WTC11 (cell line): ENCODE measurements at regions not wholly inside any gene's neighbourhood (a gene's known extent, or its start where the extent isn't known, plus 50 kb on each side); places are given as distances from the start of the nearest gene placed in this dataset.

Experiments used
- ATAC-seq: fragments of 200-7000 bp; cut with Tn5 transposase; 2 replicates; pipeline ENCODE4 v1.10.0; 2021; ENCODE audit warnings: mild to moderate bottlenecking, moderate library complexity
- CTCF ChIA-PET: fragments of 300-600 bp; sonication (Branson Sonifier 250); formaldehyde crosslinking; loops from one replicate; lab custom pipeline; 2021; ENCODE audit warnings: antibody characterized with exemption; lab: Charles Lee
- POLR2A ChIA-PET: fragments of 350-600 bp; sonication (Branson Sonifier 250); formaldehyde crosslinking; loops from one replicate; lab custom pipeline; 2021; ENCODE audit warnings: antibody characterized with exemption; lab: Charles Lee
- DNase-seq: peaks from one replicate; pipeline ENCODE4 v3.0.0; 2021; ENCODE audit warnings: low spot score
- H3K27ac Mint-ChIP-seq: 2 replicates; pipeline ENCODE4 v1.8.0; 2021; ENCODE audit warnings: mixed read lengths
- H3K27me3 Mint-ChIP-seq: 2 replicates; pipeline ENCODE4 v1.8.0; 2021; ENCODE audit warnings: low read depth, mild to moderate bottlenecking, moderate library complexity, mixed read lengths
- H3K36me3 Mint-ChIP-seq: 2 replicates; pipeline ENCODE4 v1.8.0; 2021; ENCODE audit warnings: mixed read lengths
- H3K4me1 Mint-ChIP-seq: 2 replicates; pipeline ENCODE4 v1.8.0; 2022; ENCODE audit warnings: mixed read lengths
- H3K4me3 Mint-ChIP-seq: 2 replicates; pipeline ENCODE4 v1.8.0; 2021; ENCODE audit warnings: mild to moderate bottlenecking, moderate library complexity, mixed read lengths
- H3K9me3 Mint-ChIP-seq: 2 replicates; pipeline ENCODE4 v1.8.0; 2021; ENCODE audit warnings: mixed read lengths
- E2F4 ChIP-seq: sonication (generic); formaldehyde crosslinking; IDR thresholded peaks from 2 replicates; pipeline ENCODE4 v1.8.1; 2022; ENCODE audit warnings: low read depth, mild to moderate bottlenecking, moderate library complexity, missing genetic modification reagents, borderline replicate concordance
- ETV6 ChIP-seq: sonication (generic); formaldehyde crosslinking; IDR thresholded peaks from 2 replicates; pipeline ENCODE4 v1.8.1; 2022; ENCODE audit warnings: mild to moderate bottlenecking, missing genetic modification reagents
- HMGA2 ChIP-seq: fragments of 250-450 bp; sonication (Bioruptor Pico); IDR thresholded peaks from 2 replicates; pipeline ENCODE4 v1.4.0; 2021; ENCODE audit warnings: mild to moderate bottlenecking, moderate library complexity
- KAT7 ChIP-seq: sonication (generic); formaldehyde crosslinking; IDR thresholded peaks from 2 replicates; pipeline ENCODE4 v1.8.1; 2023; ENCODE audit warnings: missing genetic modification reagents, mild to moderate bottlenecking, borderline replicate concordance
- NFE2L1 ChIP-seq: sonication (generic); formaldehyde crosslinking; IDR thresholded peaks from 2 replicates; pipeline ENCODE4 v1.8.1; 2023; ENCODE audit warnings: missing genetic modification reagents
- RELA ChIP-seq: sonication (generic); formaldehyde crosslinking; IDR thresholded peaks from 2 replicates; pipeline ENCODE4 v1.8.1; 2022; ENCODE audit warnings: missing genetic modification reagents, mild to moderate bottlenecking, borderline replicate concordance
- USF2 ChIP-seq: sonication (generic); formaldehyde crosslinking; IDR thresholded peaks from 2 replicates; pipeline ENCODE4 v1.8.1; 2023; ENCODE audit warnings: mild to moderate bottlenecking, missing genetic modification reagents, moderate library complexity
- ZNF232 ChIP-seq: sonication (generic); formaldehyde crosslinking; IDR thresholded peaks from 2 replicates; pipeline ENCODE4 v1.8.0; 2022; ENCODE audit warnings: mild to moderate bottlenecking, missing genetic modification reagents
- ZNF396 ChIP-seq: fragments of 250-450 bp; sonication (Bioruptor Pico); IDR thresholded peaks from 2 replicates; pipeline ENCODE4 v1.8.0; 2021; ENCODE audit warnings: mild to moderate bottlenecking, moderate library complexity, borderline replicate concordance
- TF ChIP-seq, protein P1 (sequence below): fragments of 250-450 bp; sonication (Bioruptor Pico); IDR thresholded peaks from 2 replicates; pipeline ENCODE4 v1.8.0; 2021; ENCODE audit warnings: mild to moderate bottlenecking
- TF ChIP-seq, protein P2 (sequence below): fragments of 250-450 bp; sonication (Bioruptor Pico); IDR thresholded peaks from 2 replicates; pipeline ENCODE4 v1.9.0; 2021; ENCODE audit warnings: moderate library complexity, mild to moderate bottlenecking, inconsistent platforms, borderline replicate concordance
- TF ChIP-seq, protein P3 (sequence below): fragments of 200-600 bp; IDR thresholded peaks from 2 replicates; pipeline ENCODE4 v1.8.0; 2022; ENCODE audit warnings: antibody characterized with exemption
- TF ChIP-seq, protein P4 (sequence below): sonication (generic); formaldehyde crosslinking; IDR thresholded peaks from 2 replicates; pipeline ENCODE4 v1.8.0; 2023; ENCODE audit warnings: missing genetic modification reagents, mild to moderate bottlenecking, borderline replicate concordance
- TF ChIP-seq, protein P5 (sequence below): sonication (generic); formaldehyde crosslinking; IDR thresholded peaks from 2 replicates; pipeline ENCODE4 v1.8.1; 2023; ENCODE audit warnings: mild to moderate bottlenecking, missing genetic modification reagents

DNA sequence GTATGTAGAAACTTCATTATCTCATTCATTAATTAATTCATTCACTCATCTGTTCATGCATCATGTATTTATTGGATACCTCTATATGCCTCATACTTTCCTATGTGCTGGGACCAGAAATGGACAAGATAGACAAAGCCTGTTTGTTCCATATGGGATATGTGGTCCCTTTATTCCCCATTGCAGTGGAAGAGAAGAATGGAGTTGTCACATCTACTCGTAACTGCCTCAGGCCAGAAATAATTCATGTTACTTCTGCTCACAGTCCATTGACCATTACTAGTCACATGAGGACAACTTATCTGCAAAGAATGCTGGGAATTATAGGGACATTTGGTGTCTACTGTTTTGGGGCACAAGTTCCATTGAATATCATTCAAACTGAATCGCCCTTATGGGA lies 327.8 kb downstream of the MATN1 start:
- POLR2A ChIA-PET: no interaction called here
- Mint-ChIP-seq H3K4me1 (no peaks in the 10 kb centered on the region), H3K36me3 (no peaks in the 10 kb centered on the region), H3K27ac (no peak overlapping the region), H3K9me3 (peaks cover 8% of the 10 kb centered on the region; the same call in 1 of the 2 replicates), H3K4me3 (no peak overlapping the region), H3K27me3 (no peaks in the 10 kb centered on the region; the same call in 1 of the 2 replicates)
- DNase-seq (no peak), ATAC-seq (no peak)
- CTCF ChIA-PET: interaction anchor here (1.0 to 1.1 kb wide), 2 partner anchors 13 to 163 kb away, joined by 3 to 4 read pairs; no protein-coding TSS in a partner anchor
- TF ChIP-seq KAT7: no peak
- no peak for TF ChIP-seq ZNF232
- no peak for TF ChIP-seq NFE2L1 (CRISPR knock-in tag)
- TF ChIP-seq RELA (CRISPR knock-in tag): no peak
- TF ChIP-seq HMGA2 (CRISPR knock-in tag): no peak
- no peak for TF ChIP-seq ZNF396 (CRISPR knock-in tag)
- TF ChIP-seq E2F4 (CRISPR knock-in tag): no peak
- TF ChIP-seq, protein P1, sequence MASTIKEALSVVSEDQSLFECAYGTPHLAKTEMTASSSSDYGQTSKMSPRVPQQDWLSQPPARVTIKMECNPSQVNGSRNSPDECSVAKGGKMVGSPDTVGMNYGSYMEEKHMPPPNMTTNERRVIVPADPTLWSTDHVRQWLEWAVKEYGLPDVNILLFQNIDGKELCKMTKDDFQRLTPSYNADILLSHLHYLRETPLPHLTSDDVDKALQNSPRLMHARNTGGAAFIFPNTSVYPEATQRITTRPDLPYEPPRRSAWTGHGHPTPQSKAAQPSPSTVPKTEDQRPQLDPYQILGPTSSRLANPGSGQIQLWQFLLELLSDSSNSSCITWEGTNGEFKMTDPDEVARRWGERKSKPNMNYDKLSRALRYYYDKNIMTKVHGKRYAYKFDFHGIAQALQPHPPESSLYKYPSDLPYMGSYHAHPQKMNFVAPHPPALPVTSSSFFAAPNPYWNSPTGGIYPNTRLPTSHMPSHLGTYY: no peak
- TF ChIP-seq, protein P2, sequence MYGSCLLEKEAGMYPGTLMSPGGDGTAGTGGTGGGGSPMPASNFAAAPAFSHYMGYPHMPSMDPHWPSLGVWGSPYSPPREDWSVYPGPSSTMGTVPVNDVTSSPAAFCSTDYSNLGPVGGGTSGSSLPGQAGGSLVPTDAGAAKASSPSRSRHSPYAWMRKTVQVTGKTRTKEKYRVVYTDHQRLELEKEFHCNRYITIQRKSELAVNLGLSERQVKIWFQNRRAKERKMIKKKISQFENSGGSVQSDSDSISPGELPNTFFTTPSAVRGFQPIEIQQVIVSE (CRISPR knock-in tag): no peak
- TF ChIP-seq, protein P3, sequence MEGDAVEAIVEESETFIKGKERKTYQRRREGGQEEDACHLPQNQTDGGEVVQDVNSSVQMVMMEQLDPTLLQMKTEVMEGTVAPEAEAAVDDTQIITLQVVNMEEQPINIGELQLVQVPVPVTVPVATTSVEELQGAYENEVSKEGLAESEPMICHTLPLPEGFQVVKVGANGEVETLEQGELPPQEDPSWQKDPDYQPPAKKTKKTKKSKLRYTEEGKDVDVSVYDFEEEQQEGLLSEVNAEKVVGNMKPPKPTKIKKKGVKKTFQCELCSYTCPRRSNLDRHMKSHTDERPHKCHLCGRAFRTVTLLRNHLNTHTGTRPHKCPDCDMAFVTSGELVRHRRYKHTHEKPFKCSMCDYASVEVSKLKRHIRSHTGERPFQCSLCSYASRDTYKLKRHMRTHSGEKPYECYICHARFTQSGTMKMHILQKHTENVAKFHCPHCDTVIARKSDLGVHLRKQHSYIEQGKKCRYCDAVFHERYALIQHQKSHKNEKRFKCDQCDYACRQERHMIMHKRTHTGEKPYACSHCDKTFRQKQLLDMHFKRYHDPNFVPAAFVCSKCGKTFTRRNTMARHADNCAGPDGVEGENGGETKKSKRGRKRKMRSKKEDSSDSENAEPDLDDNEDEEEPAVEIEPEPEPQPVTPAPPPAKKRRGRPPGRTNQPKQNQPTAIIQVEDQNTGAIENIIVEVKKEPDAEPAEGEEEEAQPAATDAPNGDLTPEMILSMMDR: no peak
- TF ChIP-seq, protein P4, sequence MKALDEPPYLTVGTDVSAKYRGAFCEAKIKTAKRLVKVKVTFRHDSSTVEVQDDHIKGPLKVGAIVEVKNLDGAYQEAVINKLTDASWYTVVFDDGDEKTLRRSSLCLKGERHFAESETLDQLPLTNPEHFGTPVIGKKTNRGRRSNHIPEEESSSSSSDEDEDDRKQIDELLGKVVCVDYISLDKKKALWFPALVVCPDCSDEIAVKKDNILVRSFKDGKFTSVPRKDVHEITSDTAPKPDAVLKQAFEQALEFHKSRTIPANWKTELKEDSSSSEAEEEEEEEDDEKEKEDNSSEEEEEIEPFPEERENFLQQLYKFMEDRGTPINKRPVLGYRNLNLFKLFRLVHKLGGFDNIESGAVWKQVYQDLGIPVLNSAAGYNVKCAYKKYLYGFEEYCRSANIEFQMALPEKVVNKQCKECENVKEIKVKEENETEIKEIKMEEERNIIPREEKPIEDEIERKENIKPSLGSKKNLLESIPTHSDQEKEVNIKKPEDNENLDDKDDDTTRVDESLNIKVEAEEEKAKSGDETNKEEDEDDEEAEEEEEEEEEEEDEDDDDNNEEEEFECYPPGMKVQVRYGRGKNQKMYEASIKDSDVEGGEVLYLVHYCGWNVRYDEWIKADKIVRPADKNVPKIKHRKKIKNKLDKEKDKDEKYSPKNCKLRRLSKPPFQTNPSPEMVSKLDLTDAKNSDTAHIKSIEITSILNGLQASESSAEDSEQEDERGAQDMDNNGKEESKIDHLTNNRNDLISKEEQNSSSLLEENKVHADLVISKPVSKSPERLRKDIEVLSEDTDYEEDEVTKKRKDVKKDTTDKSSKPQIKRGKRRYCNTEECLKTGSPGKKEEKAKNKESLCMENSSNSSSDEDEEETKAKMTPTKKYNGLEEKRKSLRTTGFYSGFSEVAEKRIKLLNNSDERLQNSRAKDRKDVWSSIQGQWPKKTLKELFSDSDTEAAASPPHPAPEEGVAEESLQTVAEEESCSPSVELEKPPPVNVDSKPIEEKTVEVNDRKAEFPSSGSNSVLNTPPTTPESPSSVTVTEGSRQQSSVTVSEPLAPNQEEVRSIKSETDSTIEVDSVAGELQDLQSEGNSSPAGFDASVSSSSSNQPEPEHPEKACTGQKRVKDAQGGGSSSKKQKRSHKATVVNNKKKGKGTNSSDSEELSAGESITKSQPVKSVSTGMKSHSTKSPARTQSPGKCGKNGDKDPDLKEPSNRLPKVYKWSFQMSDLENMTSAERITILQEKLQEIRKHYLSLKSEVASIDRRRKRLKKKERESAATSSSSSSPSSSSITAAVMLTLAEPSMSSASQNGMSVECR (CRISPR knock-in tag): no peak
- no peak for TF ChIP-seq USF2
- no peak for TF ChIP-seq ETV6 (CRISPR knock-in tag)
- TF ChIP-seq, protein P5, sequence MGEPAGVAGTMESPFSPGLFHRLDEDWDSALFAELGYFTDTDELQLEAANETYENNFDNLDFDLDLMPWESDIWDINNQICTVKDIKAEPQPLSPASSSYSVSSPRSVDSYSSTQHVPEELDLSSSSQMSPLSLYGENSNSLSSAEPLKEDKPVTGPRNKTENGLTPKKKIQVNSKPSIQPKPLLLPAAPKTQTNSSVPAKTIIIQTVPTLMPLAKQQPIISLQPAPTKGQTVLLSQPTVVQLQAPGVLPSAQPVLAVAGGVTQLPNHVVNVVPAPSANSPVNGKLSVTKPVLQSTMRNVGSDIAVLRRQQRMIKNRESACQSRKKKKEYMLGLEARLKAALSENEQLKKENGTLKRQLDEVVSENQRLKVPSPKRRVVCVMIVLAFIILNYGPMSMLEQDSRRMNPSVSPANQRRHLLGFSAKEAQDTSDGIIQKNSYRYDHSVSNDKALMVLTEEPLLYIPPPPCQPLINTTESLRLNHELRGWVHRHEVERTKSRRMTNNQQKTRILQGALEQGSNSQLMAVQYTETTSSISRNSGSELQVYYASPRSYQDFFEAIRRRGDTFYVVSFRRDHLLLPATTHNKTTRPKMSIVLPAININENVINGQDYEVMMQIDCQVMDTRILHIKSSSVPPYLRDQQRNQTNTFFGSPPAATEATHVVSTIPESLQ (CRISPR knock-in tag): no peak
